Ureter (tissue), 1 donor: ENCODE measurements at regions not wholly inside any gene's neighbourhood (a gene's known extent, or its start where the extent isn't known, plus 50 kb on each side); places are given as distances from the start of the nearest gene placed in this dataset.
"Not testable (repeated sequence)": the region's sequence is repeated elsewhere in the genome, so short reads cannot be mapped to it uniquely, and the experiment has no call there.

Experiments
- DNase-seq: peaks from one replicate; pipeline ENCODE4 v3.0.0-alpha.2; 2020; ENCODE audit warnings: low spot score
- donor health status: DM: yes; HTN: yes; CAD: no.

- no peak for DNase-seq
Measured at GRCh38 chr1:224061436-224061835, 52.5 kb upstream of the FBXO28 start.

- no peak for DNase-seq
Measured at GRCh38 chr1:224059897-224060427, 53.9 kb upstream of the FBXO28 start.

- DNase-seq: no peak
Measured at GRCh38 chr1:224058303-224058702, 55.6 kb upstream of the FBXO28 start.

- no peak for DNase-seq
Measured at GRCh38 chr1:224057461-224058199, 56.3 kb upstream of the FBXO28 start.

GRCh38 chr1:224054611-224055010 is 59.3 kb upstream of the FBXO28 start:
- no peak for DNase-seq

- DNase-seq: no peak
Measured at GRCh38 chr1:224054012-224054411, 59.9 kb upstream of the FBXO28 start.

GRCh38 chr1:224053456-224053855 is 60.5 kb upstream of the FBXO28 start:
- no peak for DNase-seq

- DNase-seq: no peak
Measured at GRCh38 chr1:224052772-224053171, 61.1 kb upstream of the FBXO28 start.

GRCh38 chr1:224051782-224052181 is 62.1 kb upstream of the FBXO28 start:
- not testable (repeated sequence) for DNase-seq

- no peak for DNase-seq
Measured at GRCh38 chr1:224051086-224051406, 62.9 kb upstream of the FBXO28 start.

GRCh38 chr1:224047538-224047937 is 66.4 kb upstream of the FBXO28 start:
- no peak for DNase-seq

- DNase-seq: no peak
Measured at GRCh38 chr1:224045556-224045955, 68.4 kb upstream of the FBXO28 start.

- DNase-seq: no peak
Measured at GRCh38 chr1:224044420-224044819, 69.5 kb upstream of the FBXO28 start.

- no peak for DNase-seq
Measured at GRCh38 chr1:224042557-224043118, 71.3 kb upstream of the FBXO28 start.

GRCh38 chr1:224041032-224041431 is 72.9 kb upstream of the FBXO28 start:
- DNase-seq: no peak

- not testable (repeated sequence) for DNase-seq
Measured at GRCh38 chr1:224040423-224040822, 73.5 kb upstream of the FBXO28 start.

- DNase-seq: not testable (repeated sequence)
Measured at GRCh38 chr1:224040006-224040405, 73.9 kb upstream of the FBXO28 start.

- DNase-seq: not testable (repeated sequence)
Measured at GRCh38 chr1:224038832-224039231, 75.1 kb upstream of the FBXO28 start.

- not testable (repeated sequence) for DNase-seq
Measured at GRCh38 chr1:224037362-224037761, 76.5 kb upstream of the FBXO28 start.

- not testable (repeated sequence) for DNase-seq
Measured at GRCh38 chr1:224032608-224033276, 81.2 kb upstream of the FBXO28 start.

GRCh38 chr1:224031986-224032385 is 81.9 kb upstream of the FBXO28 start:
- not testable (repeated sequence) for DNase-seq

GRCh38 chr1:224030257-224030656 is 83.7 kb upstream of the FBXO28 start:
- not testable (repeated sequence) for DNase-seq
